ENCODE measurements at regions not wholly inside any gene's neighbourhood (a gene's known extent, or its start where the extent isn't known, plus 50 kb on each side); places are given as distances from the start of the nearest gene placed in this dataset.

- Histone ChIP-seq H3K4me3 (ENCODE audit: low read depth, low read length) (no peak overlapping the region), H3K9me3 (ENCODE audit: control insufficient read depth, insufficient read depth, low read depth, low read length) (no peaks in the 10 kb centered on the region), H3K4me1 (ENCODE audit: control insufficient read depth, insufficient read depth, low read length) (no peaks in the 10 kb centered on the region), H3K27ac (ENCODE audit: extremely low read depth, low read depth, low read length) (no peak overlapping the region), H3K36me3 (ENCODE audit: control insufficient read depth in 2 of 2, insufficient read depth in 1 of 2, low read length in 2 of 2) (no peaks in the 10 kb centered on the region)
- ChIA-PET CTCF (no interaction called here), POLR2A (no interaction called here)
- TF ChIP-seq ZNF18 (tag by site-specific recombination; IDR thresholded peaks at IDR 0.05), result no peak
- TF ChIP-seq ZNF416 (tag by site-specific recombination; IDR thresholded peaks at IDR 0.05), result no peak
- TF ChIP-seq ZNF433 (tag by site-specific recombination; IDR thresholded peaks at IDR 0.05; ENCODE audit: low read depth), result no peak
- no peak for TF ChIP-seq ZNF202 (tag by site-specific recombination; IDR thresholded peaks at IDR 0.05; ENCODE audit: borderline replicate concordance)
- TF ChIP-seq FEZF1 (tag by site-specific recombination; IDR thresholded peaks at IDR 0.05), result no peak
- no peak for TF ChIP-seq KLF9 (tag by site-specific recombination; IDR thresholded peaks at IDR 0.05; ENCODE audit: low read depth)
- no peak for TF ChIP-seq ZNF776 (tag by site-specific recombination; IDR thresholded peaks at IDR 0.05; ENCODE audit: borderline replicate concordance)
Observed at GRCh38 chr16:87166934-87167333, 150.3 kb downstream of the C16orf95 start.

- H3K36me3 ChIP-seq (ENCODE audit: control insufficient read depth in 2 of 2, insufficient read depth in 1 of 2, low read length in 2 of 2), result no peaks in the 10 kb centered on the region
- ChIA-PET CTCF (interaction anchor here (1.0 kb wide), 1 partner anchor 33 kb away, joined by 3 read pairs; no protein-coding TSS in a partner anchor), POLR2A (no interaction called here)
- no peak for TF ChIP-seq ZNF518A (tag by site-specific recombination; conservative IDR thresholded peaks at IDR 0.05; ENCODE audit: low read depth)
- TF ChIP-seq PRDM10 (tag by site-specific recombination; IDR thresholded peaks at IDR 0.05), result no peak
- no peak for TF ChIP-seq ELK4 (IDR thresholded peaks at IDR 0.05; ENCODE audit: borderline replicate concordance, low read depth, low read length)
- TF ChIP-seq ZNF768 (tag by site-specific recombination; IDR thresholded peaks at IDR 0.05), result no peak
- no peak for TF ChIP-seq KLF1 (tag by site-specific recombination; IDR thresholded peaks at IDR 0.05)
- TF ChIP-seq GFI1B (tag by site-specific recombination; IDR thresholded peaks at IDR 0.05), result no peak
- no peaks in the 10 kb centered on the region for H3K4me1 ChIP-seq (ENCODE audit: control insufficient read depth, insufficient read depth, low read length)
- no peak overlapping the region for H3K4me3 ChIP-seq (ENCODE audit: low read depth, low read length)
- no peak overlapping the region for H3K27ac ChIP-seq (ENCODE audit: extremely low read depth, low read depth, low read length)
- no peaks in the 10 kb centered on the region for H3K9me3 ChIP-seq (ENCODE audit: control insufficient read depth, insufficient read depth, low read depth, low read length)
Observed at GRCh38 chr16:87169509-87169995, 147.6 kb downstream of the C16orf95 start.
